ENCODE measurements at regions not wholly inside any gene's neighbourhood (a gene's known extent, or its start where the extent isn't known, plus 50 kb on each side); places are given as distances from the start of the nearest gene placed in this dataset.
"Not testable (repeated sequence)": the region's sequence is repeated elsewhere in the genome, so short reads cannot be mapped to it uniquely, and the experiment has no call there.

- DNase-seq; H3K4me3 ChIP-seq (ENCODE audit: low read length); H3K27ac ChIP-seq (ENCODE audit: low read length); H3K9me3 ChIP-seq (ENCODE audit: control insufficient read depth, low read length); ATAC-seq; intact Hi-C loops (cut with DNase I); H3K4me1 ChIP-seq (ENCODE audit: control insufficient read depth, insufficient read depth, low read length); H3K27me3 ChIP-seq (ENCODE audit: control insufficient read depth, insufficient read depth): not testable (repeated sequence)
- 68% methylated on average over 5 of the region's 5 CpGs for WGBS
These were observed 159.8 kb downstream of the MTX2 start for GRCh38 chr2:176428944-176429469.

GRCh38 chr2:176432434-176432833 lies 163.2 kb downstream of the MTX2 start:
- ATAC-seq (no peak), DNase-seq (no peak)
- no peaks in the 10 kb centered on the region for H3K27me3 ChIP-seq (ENCODE audit: control insufficient read depth, insufficient read depth)
- no peaks in the 10 kb centered on the region for H3K4me1 ChIP-seq (ENCODE audit: control insufficient read depth, insufficient read depth, low read length)
- intact Hi-C loops (cut with DNase I), result no loop called here
- no peaks in the 10 kb centered on the region for H3K9me3 ChIP-seq (ENCODE audit: control insufficient read depth, low read length)
- WGBS, result 73% methylated on average over 2 of the region's 2 CpGs
- no peak overlapping the region for H3K4me3 ChIP-seq (ENCODE audit: low read length)
- no peak overlapping the region for H3K27ac ChIP-seq (ENCODE audit: low read length)

- DNase-seq (no peak), ATAC-seq (no peak)
- intact Hi-C loops (cut with DNase I), result no loop called here
- Histone ChIP-seq H3K27ac (ENCODE audit: low read length) (no peak overlapping the region), H3K4me1 (ENCODE audit: control insufficient read depth, insufficient read depth, low read length) (no peaks in the 10 kb centered on the region), H3K27me3 (ENCODE audit: control insufficient read depth, insufficient read depth) (no peaks in the 10 kb centered on the region), H3K9me3 (ENCODE audit: control insufficient read depth, low read length) (no peaks in the 10 kb centered on the region), H3K4me3 (ENCODE audit: low read length) (no peak overlapping the region)
- WGBS, result 88% methylated on average over 3 of the region's 3 CpGs
These were observed 166.5 kb downstream of the MTX2 start for GRCh38 chr2:176435729-176436128.

GRCh38 chr2:176443946-176444345 lies 174.7 kb downstream of the MTX2 start:
- ATAC-seq (no peak), DNase-seq (no peak)
- intact Hi-C loops (cut with DNase I), result no loop called here
- H3K4me3 ChIP-seq (ENCODE audit: low read length), result no peak overlapping the region
- H3K9me3 ChIP-seq (ENCODE audit: control insufficient read depth, low read length), result no peaks in the 10 kb centered on the region
- H3K4me1 ChIP-seq (ENCODE audit: control insufficient read depth, insufficient read depth, low read length), result no peaks in the 10 kb centered on the region
- no peak overlapping the region for H3K27ac ChIP-seq (ENCODE audit: low read length)
- no peaks in the 10 kb centered on the region for H3K27me3 ChIP-seq (ENCODE audit: control insufficient read depth, insufficient read depth)
- WGBS, result 53% methylated on average over 2 of the region's 2 CpGs

- intact Hi-C loops (cut with DNase I), result no loop called here
- Histone ChIP-seq H3K9me3 (ENCODE audit: control insufficient read depth, low read length) (no peaks in the 10 kb centered on the region), H3K4me1 (ENCODE audit: control insufficient read depth, insufficient read depth, low read length) (no peaks in the 10 kb centered on the region), H3K27me3 (ENCODE audit: control insufficient read depth, insufficient read depth) (no peaks in the 10 kb centered on the region), H3K4me3 (ENCODE audit: low read length) (no peak overlapping the region), H3K27ac (ENCODE audit: low read length) (no peak overlapping the region)
- DNase-seq (no peak), ATAC-seq (no peak)
- WGBS, result 91% methylated on average over 4 of the region's 4 CpGs
These were observed 176.7 kb downstream of the MTX2 start for GRCh38 chr2:176445956-176446355.

- 54% methylated on average over 4 of the region's 4 CpGs for WGBS
- DNase-seq (no peak), ATAC-seq (no peak)
- Histone ChIP-seq H3K27me3 (ENCODE audit: control insufficient read depth, insufficient read depth) (no peaks in the 10 kb centered on the region), H3K27ac (ENCODE audit: low read length) (no peak overlapping the region), H3K4me3 (ENCODE audit: low read length) (no peak overlapping the region), H3K4me1 (ENCODE audit: control insufficient read depth, insufficient read depth, low read length) (no peaks in the 10 kb centered on the region), H3K9me3 (ENCODE audit: control insufficient read depth, low read length) (no peaks in the 10 kb centered on the region)
- intact Hi-C loops (cut with DNase I), result no loop called here
These were observed 177.6 kb downstream of the MTX2 start for GRCh38 chr2:176446718-176447414.

GRCh38 chr2:176447616-176448015 lies 178.4 kb downstream of the MTX2 start:
- Histone ChIP-seq H3K9me3 (ENCODE audit: control insufficient read depth, low read length) (no peaks in the 10 kb centered on the region), H3K27me3 (ENCODE audit: control insufficient read depth, insufficient read depth) (no peaks in the 10 kb centered on the region), H3K4me3 (ENCODE audit: low read length) (no peak overlapping the region), H3K4me1 (ENCODE audit: control insufficient read depth, insufficient read depth, low read length) (no peaks in the 10 kb centered on the region), H3K27ac (ENCODE audit: low read length) (no peak overlapping the region)
- DNase-seq, result no peak
- intact Hi-C loops (cut with DNase I), result no loop called here
- no peak for ATAC-seq
- WGBS, result 91% methylated on average over 1 of the region's 1 CpG

GRCh38 chr2:176449852-176450251 lies 180.6 kb downstream of the MTX2 start:
- no peak overlapping the region for H3K4me3 ChIP-seq (ENCODE audit: low read length)
- WGBS, result 82% methylated on average over 3 of the region's 3 CpGs
- DNase-seq (no peak), ATAC-seq (no peak)
- H3K9me3 ChIP-seq (ENCODE audit: control insufficient read depth, low read length), result no peaks in the 10 kb centered on the region
- H3K27me3 ChIP-seq (ENCODE audit: control insufficient read depth, insufficient read depth), result no peaks in the 10 kb centered on the region
- H3K4me1 ChIP-seq (ENCODE audit: control insufficient read depth, insufficient read depth, low read length), result no peaks in the 10 kb centered on the region
- no peak overlapping the region for H3K27ac ChIP-seq (ENCODE audit: low read length)
- intact Hi-C loops (cut with DNase I), result loop anchor here (5.0 to 10.0 kb wide), 5 partner anchors 105 to 365 kb away; no protein-coding TSS in a partner anchor

- DNase-seq (no peak), ATAC-seq (no peak)
- no peak overlapping the region for H3K27ac ChIP-seq (ENCODE audit: low read length)
- H3K27me3 ChIP-seq (ENCODE audit: control insufficient read depth, insufficient read depth), result no peaks in the 10 kb centered on the region
- no peaks in the 10 kb centered on the region for H3K9me3 ChIP-seq (ENCODE audit: control insufficient read depth, low read length)
- WGBS, result 88% methylated on average over 2 of the region's 2 CpGs
- intact Hi-C loops (cut with DNase I), result loop anchor here (2.0 to 10.0 kb wide), 6 partner anchors 101 to 361 kb away; no protein-coding TSS in a partner anchor
- no peaks in the 10 kb centered on the region for H3K4me1 ChIP-seq (ENCODE audit: control insufficient read depth, insufficient read depth, low read length)
- H3K4me3 ChIP-seq (ENCODE audit: low read length), result no peak overlapping the region
These were observed 184.5 kb downstream of the MTX2 start for GRCh38 chr2:176453784-176454183.

- DNase-seq (peak; percentile 77 to 94 (median 86)), ATAC-seq (peak; percentile 51 to 65)
- Histone ChIP-seq H3K4me1 (ENCODE audit: control insufficient read depth, insufficient read depth, low read length) (no peaks in the 10 kb centered on the region), H3K27ac (ENCODE audit: low read length) (no peak overlapping the region), H3K4me3 (ENCODE audit: low read length) (no peak overlapping the region), H3K27me3 (ENCODE audit: control insufficient read depth, insufficient read depth) (no peaks in the 10 kb centered on the region), H3K9me3 (ENCODE audit: control insufficient read depth, low read length) (no peaks in the 10 kb centered on the region)
- intact Hi-C loops (cut with DNase I), result loop anchor here (2.0 to 10.0 kb wide), 7 partner anchors 100 to 360 kb away; partner anchors contain the start of gene HOXD8 (in 1 of the 4)
- WGBS, result 15% methylated on average over 11 of the region's 11 CpGs
These were observed 185.9 kb downstream of the MTX2 start for GRCh38 chr2:176454893-176455815.

- H3K4me3 ChIP-seq (ENCODE audit: low read length), result no peak overlapping the region
- H3K9me3 ChIP-seq (ENCODE audit: control insufficient read depth, low read length), result no peaks in the 10 kb centered on the region
- peak overlapping the region; percentile 15 for H3K27ac ChIP-seq (ENCODE audit: low read length)
- H3K27me3 ChIP-seq (ENCODE audit: control insufficient read depth, insufficient read depth), result no peaks in the 10 kb centered on the region
- intact Hi-C loops (cut with DNase I), result loop anchor here (2.0 to 10.0 kb wide), 7 partner anchors 99 to 359 kb away; partner anchors contain the start of gene HOXD8 (in 1 of the 4)
- DNase-seq (peak; percentile 76 to 86 (median 80)), ATAC-seq (peak; percentile 94 to 97)
- 29% methylated on average over 3 of the region's 3 CpGs for WGBS
- no peaks in the 10 kb centered on the region for H3K4me1 ChIP-seq (ENCODE audit: control insufficient read depth, insufficient read depth, low read length)
These were observed 186.6 kb downstream of the MTX2 start for GRCh38 chr2:176455816-176456291.
